HepG2 (cell line): ENCODE measurements at regions not wholly inside any gene's neighbourhood (a gene's known extent, or its start where the extent isn't known, plus 50 kb on each side); places are given as distances from the start of the nearest gene placed in this dataset.
A peak's percentile ranks its signal among the peaks of the same experiment; 100 is the strongest.

Source experiments
- ATF3 ChIP-seq: sonication (generic); formaldehyde crosslinking; IDR thresholded peaks from 2 replicates; pipeline ENCODE4 v1.4.0; 2020; ENCODE audit warnings: missing genetic modification reagents
- CEBPB ChIP-seq: IDR thresholded peaks from 2 replicates; pipeline ENCODE4 v1.6.1; 2011; ENCODE audit warnings: low read depth, low read length, improper control_type of control experiment, borderline replicate concordance
- CHD2 ChIP-seq: IDR thresholded peaks from 2 replicates; pipeline ENCODE4 v1.6.1; 2011; ENCODE audit warnings: low read depth, low read length, improper control_type of control experiment
- FOXK2 ChIP-seq: fragments of 450-650 bp; IDR thresholded peaks from 2 replicates; pipeline ENCODE4 v1.6.1; 2016
- HNRNPLL ChIP-seq: fragments of 200-400 bp; formaldehyde crosslinking; IDR thresholded peaks from 2 replicates; pipeline ENCODE4 v1.6.1; 2017; ENCODE audit warnings: mild to moderate bottlenecking, low read depth, low read length; ENCODE audit not compliant: poor library complexity, severe bottlenecking
- HOXA7 ChIP-seq: sonication (generic); formaldehyde crosslinking; IDR thresholded peaks from 2 replicates; pipeline ENCODE4 v1.8.1; 2022; ENCODE audit warnings: mild to moderate bottlenecking, missing genetic modification reagents, moderate library complexity
- JDP2 ChIP-seq: sonication (generic); formaldehyde crosslinking; IDR thresholded peaks from 2 replicates; pipeline ENCODE4 v1.8.1; 2022; ENCODE audit warnings: missing genetic modification reagents, borderline replicate concordance
- NFKBIZ ChIP-seq: IDR thresholded peaks from 2 replicates; pipeline ENCODE4 v1.6.1; 2018; ENCODE audit warnings: missing genetic modification reagents, missing compliant biosample characterization
- RELA ChIP-seq: sonication (generic); formaldehyde crosslinking; IDR thresholded peaks from 2 replicates; pipeline ENCODE4 v1.4.0; 2020; ENCODE audit warnings: missing genetic modification reagents
- SETDB1 ChIP-seq: sonication (generic); formaldehyde crosslinking; IDR thresholded peaks from 2 replicates; pipeline ENCODE4 v1.5.1; 2020; ENCODE audit warnings: missing genetic modification reagents, mild to moderate bottlenecking, borderline replicate concordance
- SMC3 ChIP-seq: IDR thresholded peaks from 2 replicates; pipeline ENCODE4 v1.6.1; 2011; ENCODE audit warnings: low read length, improper control_type of control experiment
- SRSF1 ChIP-seq: fragments of 200-400 bp; formaldehyde crosslinking; optimal IDR thresholded peaks from 2 replicates; pipeline ENCODE3; 2017; ENCODE audit warnings: mild to moderate bottlenecking, low read depth, low read length, moderate library complexity
- TOPORS ChIP-seq: sonication (generic); formaldehyde crosslinking; IDR thresholded peaks from 2 replicates; pipeline ENCODE4 v1.8.0; 2023; ENCODE audit warnings: mild to moderate bottlenecking, missing genetic modification reagents
- ZBTB4 ChIP-seq: sonication (generic); formaldehyde crosslinking; IDR thresholded peaks from 2 replicates; pipeline ENCODE4 v1.4.0; 2020; ENCODE audit warnings: missing genetic modification reagents, mild to moderate bottlenecking, borderline replicate concordance
- ZBTB42 ChIP-seq: sonication (generic); formaldehyde crosslinking; IDR thresholded peaks from 2 replicates; pipeline ENCODE4 v1.5.0; 2020; ENCODE audit warnings: mild to moderate bottlenecking, missing genetic modification reagents
- ZNF33B ChIP-seq: sonication (generic); formaldehyde crosslinking; IDR thresholded peaks from 2 replicates; pipeline ENCODE4 v1.5.1; 2020; ENCODE audit warnings: mild to moderate bottlenecking, missing genetic modification reagents
- ZNF484 ChIP-seq: sonication (generic); formaldehyde crosslinking; IDR thresholded peaks from 2 replicates; pipeline ENCODE4 v1.5.1; 2020; ENCODE audit warnings: mild to moderate bottlenecking, low read depth, missing genetic modification reagents, borderline replicate concordance
- ZNF570 ChIP-seq: sonication (generic); formaldehyde crosslinking; IDR thresholded peaks from 2 replicates; pipeline ENCODE4 v1.4.0; 2020; ENCODE audit warnings: mild to moderate bottlenecking, missing genetic modification reagents, borderline replicate concordance
- ZNF639 ChIP-seq: conservative IDR thresholded peaks from 2 replicates; pipeline ENCODE4 v1.6.1; 2018; ENCODE audit warnings: missing genetic modification reagents
- TF ChIP-seq, protein P1 (sequence below): sonication (generic); IDR thresholded peaks from 2 replicates; pipeline ENCODE4 v1.6.1; 2016; ENCODE audit warnings: low read depth, borderline replicate concordance
- TF ChIP-seq, protein P2 (sequence below): sonication (generic); formaldehyde crosslinking; IDR thresholded peaks from 2 replicates; pipeline ENCODE4 v1.4.0; 2020; ENCODE audit warnings: missing genetic modification reagents
- TF ChIP-seq, protein P3 (sequence below): IDR thresholded peaks from 2 replicates; pipeline ENCODE4 v1.6.1; 2016; ENCODE audit warnings: low read depth

DNA sequence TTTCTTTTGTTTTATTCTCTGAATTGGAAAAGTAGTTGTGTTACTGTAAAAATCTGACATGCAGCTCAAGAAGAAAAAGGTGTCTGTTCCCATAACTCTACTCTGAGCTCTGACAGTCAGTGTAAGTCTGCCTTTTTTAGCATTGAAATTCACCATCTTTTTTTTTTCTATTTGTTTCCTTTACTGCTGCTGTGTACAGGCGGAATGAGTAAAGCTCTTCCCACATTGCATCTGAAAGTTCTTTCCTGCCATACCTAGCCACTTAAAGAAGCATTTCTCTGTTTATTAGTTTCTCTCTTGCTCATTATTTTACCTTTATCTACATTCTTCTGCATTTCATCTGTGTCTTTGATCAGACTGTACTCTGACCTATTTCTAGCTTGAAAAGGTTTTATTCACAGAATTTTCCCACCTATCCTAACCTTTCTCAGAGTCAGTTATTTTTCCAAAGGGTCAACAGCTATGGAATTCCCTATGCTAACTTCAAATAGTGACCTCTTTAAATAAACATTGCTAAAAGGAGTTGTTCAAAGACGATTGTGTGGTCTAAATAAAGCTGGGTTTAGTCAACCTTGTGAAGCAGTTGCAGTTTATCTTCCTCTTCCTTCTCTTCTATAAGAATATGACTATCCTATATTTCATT lies 1303.1 kb upstream of the ZEB2 start (continued):
- no peak for TF ChIP-seq SRSF1
- TF ChIP-seq JDP2 (CRISPR knock-in tag): no peak
- peak; percentile 12; the same call in 1 of the 2 replicates for TF ChIP-seq CEBPB
- no peak for TF ChIP-seq RELA
- TF ChIP-seq ZNF33B (CRISPR knock-in tag): no peak
- TF ChIP-seq SMC3: no peak
- 0 out of 2 replicates have a peak, but pooled peaks have one; percentile 15 for TF ChIP-seq ZNF639
- no peak for TF ChIP-seq CHD2
- TF ChIP-seq, protein P1, sequence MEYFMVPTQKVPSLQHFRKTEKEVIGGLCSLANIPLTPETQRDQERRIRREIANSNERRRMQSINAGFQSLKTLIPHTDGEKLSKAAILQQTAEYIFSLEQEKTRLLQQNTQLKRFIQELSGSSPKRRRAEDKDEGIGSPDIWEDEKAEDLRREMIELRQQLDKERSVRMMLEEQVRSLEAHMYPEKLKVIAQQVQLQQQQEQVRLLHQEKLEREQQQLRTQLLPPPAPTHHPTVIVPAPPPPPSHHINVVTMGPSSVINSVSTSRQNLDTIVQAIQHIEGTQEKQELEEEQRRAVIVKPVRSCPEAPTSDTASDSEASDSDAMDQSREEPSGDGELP: peak; percentile 51; the same call in 1 of the 2 replicates
- TF ChIP-seq HOXA7 (CRISPR knock-in tag): no peak
- TF ChIP-seq ATF3 (CRISPR knock-in tag): peak; percentile 59; the same call in 1 of the 2 replicates
- 0 out of 2 replicates have a peak, but pooled peaks have one; percentile 33 for TF ChIP-seq NFKBIZ (CRISPR knock-in tag)
- no peak for TF ChIP-seq ZNF484 (CRISPR knock-in tag)
- peak; percentile 73 for TF ChIP-seq FOXK2
- TF ChIP-seq SETDB1 (CRISPR knock-in tag): no peak
- no peak; the same call in 1 of the 2 replicates for TF ChIP-seq TOPORS
- TF ChIP-seq, protein P2, sequence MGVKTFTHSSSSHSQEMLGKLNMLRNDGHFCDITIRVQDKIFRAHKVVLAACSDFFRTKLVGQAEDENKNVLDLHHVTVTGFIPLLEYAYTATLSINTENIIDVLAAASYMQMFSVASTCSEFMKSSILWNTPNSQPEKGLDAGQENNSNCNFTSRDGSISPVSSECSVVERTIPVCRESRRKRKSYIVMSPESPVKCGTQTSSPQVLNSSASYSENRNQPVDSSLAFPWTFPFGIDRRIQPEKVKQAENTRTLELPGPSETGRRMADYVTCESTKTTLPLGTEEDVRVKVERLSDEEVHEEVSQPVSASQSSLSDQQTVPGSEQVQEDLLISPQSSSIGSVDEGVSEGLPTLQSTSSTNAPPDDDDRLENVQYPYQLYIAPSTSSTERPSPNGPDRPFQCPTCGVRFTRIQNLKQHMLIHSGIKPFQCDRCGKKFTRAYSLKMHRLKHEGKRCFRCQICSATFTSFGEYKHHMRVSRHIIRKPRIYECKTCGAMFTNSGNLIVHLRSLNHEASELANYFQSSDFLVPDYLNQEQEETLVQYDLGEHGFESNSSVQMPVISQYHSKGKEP (CRISPR knock-in tag): no peak
- no peak for TF ChIP-seq ZNF570 (CRISPR knock-in tag)
- no peak for TF ChIP-seq ZBTB42 (CRISPR knock-in tag)
- TF ChIP-seq ZBTB4 (CRISPR knock-in tag): no peak
- TF ChIP-seq, protein P3, sequence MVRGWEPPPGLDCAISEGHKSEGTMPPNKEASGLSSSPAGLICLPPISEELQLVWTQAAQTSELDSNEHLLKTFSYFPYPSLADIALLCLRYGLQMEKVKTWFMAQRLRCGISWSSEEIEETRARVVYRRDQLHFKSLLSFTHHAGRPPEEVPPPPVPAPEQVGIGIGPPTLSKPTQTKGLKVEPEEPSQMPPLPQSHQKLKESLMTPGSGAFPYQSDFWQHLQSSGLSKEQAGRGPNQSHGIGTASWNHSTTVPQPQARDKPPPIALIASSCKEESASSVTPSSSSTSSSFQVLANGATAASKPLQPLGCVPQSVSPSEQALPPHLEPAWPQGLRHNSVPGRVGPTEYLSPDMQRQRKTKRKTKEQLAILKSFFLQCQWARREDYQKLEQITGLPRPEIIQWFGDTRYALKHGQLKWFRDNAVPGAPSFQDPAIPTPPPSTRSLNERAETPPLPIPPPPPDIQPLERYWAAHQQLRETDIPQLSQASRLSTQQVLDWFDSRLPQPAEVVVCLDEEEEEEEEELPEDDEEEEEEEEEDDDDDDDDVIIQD (CRISPR knock-in tag): peak; percentile 100
- TF ChIP-seq HNRNPLL: no peak
